ENCODE measurements at regions not wholly inside any gene's neighbourhood (a gene's known extent, or its start where the extent isn't known, plus 50 kb on each side); places are given as distances from the start of the nearest gene placed in this dataset.

GRCh38 chr21:35351434-35351833, 302.3 kb upstream of the RUNX1 start:
- H3K27me3 ChIP-seq, result no peaks in the 10 kb centered on the region
- WGBS, 2 donors, result 88 to 97% methylated on average over 1 of the region's 1 CpG
- no peak for TF ChIP-seq EP300 (IDR thresholded peaks at IDR 0.05)
- no peak for TF ChIP-seq POLR2AphosphoS5 (IDR thresholded peaks at IDR 0.05)
- no peak for TF ChIP-seq CTCF (IDR thresholded peaks at IDR 0.05)
- no peak for TF ChIP-seq POLR2A (IDR thresholded peaks at IDR 0.05)
- ATAC-seq (ENCODE audit: low FRiP score in 2 of 2) (no peak), DNase-seq (no peak)
- no peaks in the 10 kb centered on the region for H3K36me3 ChIP-seq
- no peaks in the 10 kb centered on the region for H3K4me1 ChIP-seq
- H3K9me3 ChIP-seq, result no peaks in the 10 kb centered on the region
- no peak overlapping the region for H3K4me3 ChIP-seq
- no peak overlapping the region for H3K27ac ChIP-seq

GRCh38 chr21:35350965-35351364, 301.9 kb upstream of the RUNX1 start:
- no peak for ATAC-seq (ENCODE audit: low FRiP score in 2 of 2)
- no peaks in the 10 kb centered on the region for H3K36me3 ChIP-seq
- no peaks in the 10 kb centered on the region for H3K27me3 ChIP-seq
- H3K4me1 ChIP-seq, result no peaks in the 10 kb centered on the region
- 58 to 63% methylated on average over 2 of the region's 2 CpGs for WGBS, 2 donors
- no peak overlapping the region for H3K27ac ChIP-seq
- no peak for DNase-seq
- no peak for TF ChIP-seq POLR2AphosphoS5 (IDR thresholded peaks at IDR 0.05)
- no peak for TF ChIP-seq POLR2A (IDR thresholded peaks at IDR 0.05)
- no peak for TF ChIP-seq CTCF (IDR thresholded peaks at IDR 0.05)
- TF ChIP-seq EP300 (IDR thresholded peaks at IDR 0.05), result no peak
- no peak overlapping the region for H3K4me3 ChIP-seq
- no peaks in the 10 kb centered on the region for H3K9me3 ChIP-seq

GRCh38 chr21:35349376-35350080, 300.4 kb upstream of the RUNX1 start:
- Histone ChIP-seq H3K9me3 (no peaks in the 10 kb centered on the region), H3K27me3 (no peaks in the 10 kb centered on the region), H3K27ac (no peak overlapping the region), H3K36me3 (no peaks in the 10 kb centered on the region), H3K4me1 (no peaks in the 10 kb centered on the region), H3K4me3 (no peak overlapping the region)
- 71% methylated on average over 9 of the region's 9 CpGs for WGBS, 2 donors
- DNase-seq (no peak), ATAC-seq (ENCODE audit: low FRiP score in 2 of 2) (no peak)
- no peak for TF ChIP-seq CTCF (IDR thresholded peaks at IDR 0.05)
- TF ChIP-seq POLR2AphosphoS5 (IDR thresholded peaks at IDR 0.05), result no peak
- TF ChIP-seq EP300 (IDR thresholded peaks at IDR 0.05), result no peak
- TF ChIP-seq POLR2A (IDR thresholded peaks at IDR 0.05), result no peak

GRCh38 chr21:35348686-35349085, 299.6 kb upstream of the RUNX1 start:
- no peak for DNase-seq
- H3K4me3 ChIP-seq, result no peak overlapping the region
- no peak overlapping the region for H3K27ac ChIP-seq
- H3K9me3 ChIP-seq, result no peaks in the 10 kb centered on the region
- no peak for TF ChIP-seq EP300 (IDR thresholded peaks at IDR 0.05)
- no peak for TF ChIP-seq POLR2A (IDR thresholded peaks at IDR 0.05)
- no peak for TF ChIP-seq POLR2AphosphoS5 (IDR thresholded peaks at IDR 0.05)
- TF ChIP-seq CTCF (IDR thresholded peaks at IDR 0.05), result no peak
- ATAC-seq (ENCODE audit: low FRiP score in 2 of 2), result no peak
- no peaks in the 10 kb centered on the region for H3K36me3 ChIP-seq
- no peaks in the 10 kb centered on the region for H3K27me3 ChIP-seq
- H3K4me1 ChIP-seq, result no peaks in the 10 kb centered on the region
- WGBS, 2 donors, result 24 to 29% methylated on average over 1 of the region's 1 CpG

GRCh38 chr21:35346697-35347096, 297.6 kb upstream of the RUNX1 start:
- H3K9me3 ChIP-seq, result no peaks in the 10 kb centered on the region
- no peaks in the 10 kb centered on the region for H3K4me1 ChIP-seq
- H3K36me3 ChIP-seq, result no peaks in the 10 kb centered on the region
- H3K27ac ChIP-seq, result no peak overlapping the region
- TF ChIP-seq CTCF (IDR thresholded peaks at IDR 0.05) (no peak), POLR2A (IDR thresholded peaks at IDR 0.05) (no peak), POLR2AphosphoS5 (IDR thresholded peaks at IDR 0.05) (no peak), EP300 (IDR thresholded peaks at IDR 0.05) (no peak)
- 86 to 93% methylated on average over 4 of the region's 4 CpGs for WGBS, 2 donors
- no peak overlapping the region for H3K4me3 ChIP-seq
- DNase-seq, result no peak
- H3K27me3 ChIP-seq, result no peaks in the 10 kb centered on the region
- no peak for ATAC-seq (ENCODE audit: low FRiP score in 2 of 2)

Measured in upper lobe of left lung (tissue), 6 donors.